Fibroblast of lung (primary cell): ENCODE measurements at regions not wholly inside any gene's neighbourhood (a gene's known extent, or its start where the extent isn't known, plus 50 kb on each side); places are given as distances from the start of the nearest gene placed in this dataset.

Source experiments
- EZH2 ChIP-seq: IDR thresholded peaks from 2 replicates; pipeline ENCODE4 v1.5.1; 2012; ENCODE audit warnings: low read length, control low read depth, mild to moderate bottlenecking; ENCODE audit errors: missing control alignments
- TF ChIP-seq, protein P1 (sequence below), 2 donors: IDR thresholded peaks in 1 of 2; conservative IDR thresholded peaks in 1 of 2; 1 replicate in 1 of 2; 2 replicates in 1 of 2; pipeline ENCODE4 v1.5.1; 2011 to 2012; ENCODE audit warnings: low read length in 2 of 2, control low read depth in 1 of 2, inconsistent platforms in 1 of 2, low read depth in 1 of 2, mild to moderate bottlenecking in 1 of 2

DNA sequence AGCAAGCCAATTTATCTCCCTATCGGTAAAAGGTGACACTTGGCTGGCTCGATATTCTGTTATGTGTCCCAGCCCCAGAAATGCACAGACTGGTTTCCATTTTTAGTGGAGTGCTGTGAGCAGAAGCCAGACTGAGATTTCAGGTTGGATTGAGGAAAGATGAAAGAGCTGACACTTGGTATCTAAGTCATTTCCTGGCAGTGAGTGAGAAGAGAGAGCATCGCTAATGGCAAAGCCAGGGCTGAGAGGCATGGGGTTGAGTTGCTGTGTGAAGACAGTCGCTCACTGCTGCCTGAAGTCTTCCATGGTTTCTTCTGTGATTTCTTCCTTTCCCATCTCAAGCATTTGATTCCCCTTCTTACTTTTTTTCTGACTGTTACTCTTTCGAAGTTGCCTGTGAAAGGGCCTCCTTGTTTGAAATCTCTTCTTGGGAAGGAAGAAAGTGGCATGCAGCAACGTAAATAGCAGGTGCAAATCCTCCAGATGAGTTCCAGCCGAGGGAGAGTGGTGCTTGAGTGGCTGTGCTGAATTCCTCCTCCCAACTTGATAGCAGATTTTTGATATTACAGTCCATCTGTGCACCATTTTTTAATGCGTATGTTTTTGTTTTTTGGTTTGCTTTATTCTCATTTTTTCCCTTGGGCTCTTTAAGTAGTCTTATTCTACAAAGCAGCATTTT is 109.2 kb upstream of the LIMCH1 start:
- no peak for TF ChIP-seq EZH2
- TF ChIP-seq, protein P1, sequence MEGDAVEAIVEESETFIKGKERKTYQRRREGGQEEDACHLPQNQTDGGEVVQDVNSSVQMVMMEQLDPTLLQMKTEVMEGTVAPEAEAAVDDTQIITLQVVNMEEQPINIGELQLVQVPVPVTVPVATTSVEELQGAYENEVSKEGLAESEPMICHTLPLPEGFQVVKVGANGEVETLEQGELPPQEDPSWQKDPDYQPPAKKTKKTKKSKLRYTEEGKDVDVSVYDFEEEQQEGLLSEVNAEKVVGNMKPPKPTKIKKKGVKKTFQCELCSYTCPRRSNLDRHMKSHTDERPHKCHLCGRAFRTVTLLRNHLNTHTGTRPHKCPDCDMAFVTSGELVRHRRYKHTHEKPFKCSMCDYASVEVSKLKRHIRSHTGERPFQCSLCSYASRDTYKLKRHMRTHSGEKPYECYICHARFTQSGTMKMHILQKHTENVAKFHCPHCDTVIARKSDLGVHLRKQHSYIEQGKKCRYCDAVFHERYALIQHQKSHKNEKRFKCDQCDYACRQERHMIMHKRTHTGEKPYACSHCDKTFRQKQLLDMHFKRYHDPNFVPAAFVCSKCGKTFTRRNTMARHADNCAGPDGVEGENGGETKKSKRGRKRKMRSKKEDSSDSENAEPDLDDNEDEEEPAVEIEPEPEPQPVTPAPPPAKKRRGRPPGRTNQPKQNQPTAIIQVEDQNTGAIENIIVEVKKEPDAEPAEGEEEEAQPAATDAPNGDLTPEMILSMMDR (conservative IDR thresholded peaks at IDR 0.05 in 1 of 2, IDR thresholded peaks at IDR 0.05 in 1 of 2; ENCODE audit: low read depth in 1 of 2, low read length in 2 of 2), result no peak
